ENCODE measurements at regions not wholly inside any gene's neighbourhood (a gene's known extent, or its start where the extent isn't known, plus 50 kb on each side); places are given as distances from the start of the nearest gene placed in this dataset.

GRCh38 chr13:74865656-74866055 lies 616.3 kb downstream of the TBC1D4 start:
- DNase-seq = no peak

GRCh38 chr13:74860789-74861188 lies 621.2 kb downstream of the TBC1D4 start:
- DNase-seq = no peak

GRCh38 chr13:74850893-74851292 lies 631.1 kb downstream of the TBC1D4 start:
- DNase-seq = no peak

- DNase-seq = no peak
Measured at GRCh38 chr13:74847966-74848365, 634.0 kb downstream of the TBC1D4 start.

- DNase-seq = no peak
Measured at GRCh38 chr13:74845806-74846205, 636.2 kb downstream of the TBC1D4 start.

- DNase-seq = no peak
Measured at GRCh38 chr13:74841651-74842050, 640.3 kb downstream of the TBC1D4 start.

GRCh38 chr13:74841123-74841522 lies 640.8 kb downstream of the TBC1D4 start:
- no peak for DNase-seq

- DNase-seq = no peak
Measured at GRCh38 chr13:74839656-74840055, 642.3 kb downstream of the TBC1D4 start.

- DNase-seq = no peak
Measured at GRCh38 chr13:74838096-74838495, 643.9 kb downstream of the TBC1D4 start.

GRCh38 chr13:74836628-74837027 lies 645.3 kb downstream of the TBC1D4 start:
- no peak for DNase-seq

- no peak for DNase-seq
Measured at GRCh38 chr13:74835579-74835978, 646.4 kb downstream of the TBC1D4 start.

- DNase-seq = no peak
Measured at GRCh38 chr13:74825938-74826246, 656.1 kb downstream of the TBC1D4 start.

GRCh38 chr13:74825152-74825937 lies 656.6 kb downstream of the TBC1D4 start:
- DNase-seq = no peak

- DNase-seq = no peak
Measured at GRCh38 chr13:74820809-74821208, 661.2 kb downstream of the TBC1D4 start.

GRCh38 chr13:74819549-74819948 lies 662.4 kb downstream of the TBC1D4 start:
- no peak for DNase-seq

- no peak for DNase-seq
Measured at GRCh38 chr13:74816737-74817136, 665.2 kb downstream of the TBC1D4 start.

- no peak for DNase-seq
Measured at GRCh38 chr13:74796157-74796556, 662.0 kb upstream of the KLF12 start.

- no peak for DNase-seq
Measured at GRCh38 chr13:74795526-74795925, 661.3 kb upstream of the KLF12 start.

GRCh38 chr13:74794582-74794981 lies 660.4 kb upstream of the KLF12 start:
- DNase-seq = no peak

GRCh38 chr13:74794147-74794546 lies 659.9 kb upstream of the KLF12 start:
- no peak for DNase-seq

- DNase-seq = no peak
Measured at GRCh38 chr13:74784959-74785358, 650.8 kb upstream of the KLF12 start.

- no peak for DNase-seq
Measured at GRCh38 chr13:74778946-74779345, 644.7 kb upstream of the KLF12 start.

GRCh38 chr13:74778087-74778486 lies 643.9 kb upstream of the KLF12 start:
- no peak for DNase-seq

- DNase-seq = no peak
Measured at GRCh38 chr13:74774264-74774663, 640.1 kb upstream of the KLF12 start.

- no peak for DNase-seq
Measured at GRCh38 chr13:74773248-74773647, 639.0 kb upstream of the KLF12 start.

Measured in CD4-positive, alpha-beta T cell treated with Interleukin-6 for 4 hours (primary cell).